Keratinocyte (primary cell): ENCODE measurements at regions not wholly inside any gene's neighbourhood (a gene's known extent, or its start where the extent isn't known, plus 50 kb on each side); places are given as distances from the start of the nearest gene placed in this dataset.

Experiments used
- EZH2 ChIP-seq: IDR thresholded peaks from one replicate; pipeline ENCODE4 v1.6.1; 2012; ENCODE audit warnings: inconsistent platforms, mild to moderate bottlenecking, low read length, moderate library complexity
- TF ChIP-seq, protein P1 (sequence below), 3 experiments: IDR thresholded peaks in 1 of 3; conservative IDR thresholded peaks in 1 of 3; optimal IDR thresholded peaks in 1 of 3; 2 replicates in 2 of 3; 3 replicates in 1 of 3; pipeline versions ENCODE3 to v1.5.1; 2011; ENCODE audit warnings: low read length in 3 of 3, mild to moderate bottlenecking in 3 of 3, moderate library complexity in 2 of 3, control low read depth in 1 of 3, inconsistent platforms in 1 of 3; ENCODE audit not compliant: insufficient read depth in 2 of 3; ENCODE audit errors: extremely low read depth in 1 of 3

DNA sequence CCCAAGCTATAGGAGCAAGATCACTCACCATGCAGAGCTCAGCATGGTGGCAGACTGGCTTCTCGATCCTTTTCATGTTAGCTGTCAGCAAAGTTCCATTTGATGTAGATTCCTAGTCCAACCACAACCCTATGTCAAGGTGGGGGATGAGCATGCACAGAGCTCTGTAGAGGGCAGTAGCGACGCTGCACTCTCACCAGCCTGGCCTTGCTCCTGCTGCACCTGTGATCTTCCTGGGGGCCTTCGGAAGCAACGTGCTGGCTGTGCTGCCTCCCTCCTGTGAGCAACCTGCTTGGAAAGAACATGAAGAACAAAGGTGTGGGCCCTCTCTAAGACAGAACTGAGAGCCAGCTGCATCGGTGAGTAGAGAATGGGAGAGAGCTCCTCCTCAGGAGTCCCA, 479.4 kb upstream of the MYT1L start:
- TF ChIP-seq, protein P1, sequence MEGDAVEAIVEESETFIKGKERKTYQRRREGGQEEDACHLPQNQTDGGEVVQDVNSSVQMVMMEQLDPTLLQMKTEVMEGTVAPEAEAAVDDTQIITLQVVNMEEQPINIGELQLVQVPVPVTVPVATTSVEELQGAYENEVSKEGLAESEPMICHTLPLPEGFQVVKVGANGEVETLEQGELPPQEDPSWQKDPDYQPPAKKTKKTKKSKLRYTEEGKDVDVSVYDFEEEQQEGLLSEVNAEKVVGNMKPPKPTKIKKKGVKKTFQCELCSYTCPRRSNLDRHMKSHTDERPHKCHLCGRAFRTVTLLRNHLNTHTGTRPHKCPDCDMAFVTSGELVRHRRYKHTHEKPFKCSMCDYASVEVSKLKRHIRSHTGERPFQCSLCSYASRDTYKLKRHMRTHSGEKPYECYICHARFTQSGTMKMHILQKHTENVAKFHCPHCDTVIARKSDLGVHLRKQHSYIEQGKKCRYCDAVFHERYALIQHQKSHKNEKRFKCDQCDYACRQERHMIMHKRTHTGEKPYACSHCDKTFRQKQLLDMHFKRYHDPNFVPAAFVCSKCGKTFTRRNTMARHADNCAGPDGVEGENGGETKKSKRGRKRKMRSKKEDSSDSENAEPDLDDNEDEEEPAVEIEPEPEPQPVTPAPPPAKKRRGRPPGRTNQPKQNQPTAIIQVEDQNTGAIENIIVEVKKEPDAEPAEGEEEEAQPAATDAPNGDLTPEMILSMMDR (optimal IDR thresholded peaks at IDR 0.05 in 1 of 3, IDR thresholded peaks at IDR 0.05 in 1 of 3, conservative IDR thresholded peaks at IDR 0.05 in 1 of 3; ENCODE audit: extremely low read depth in 1 of 3, insufficient read depth in 2 of 3, low read length in 3 of 3): no peak
- no peak for TF ChIP-seq EZH2
